Right ventricle myocardium inferior (tissue), 1 donor: ENCODE measurements at regions not wholly inside any gene's neighbourhood (a gene's known extent, or its start where the extent isn't known, plus 50 kb on each side); places are given as distances from the start of the nearest gene placed in this dataset.
"Not testable (repeated sequence)": the region's sequence is repeated elsewhere in the genome, so short reads cannot be mapped to it uniquely, and the experiment has no call there.

Experiments used
- ATAC-seq: fragments of 200-7000 bp; cut with Tn5 transposase; one replicate; pipeline ENCODE4 v1.9.1; 2020; ENCODE audit warnings: mild to moderate bottlenecking, moderate library complexity
- DNase-seq: peaks from one replicate; pipeline ENCODE4 v3.0.0; 2021; ENCODE audit errors: missing footprints
- intact Hi-C: fragments of 100-400 bp; cut with DNase I; formaldehyde crosslinking; loops from one replicate; pipeline ENCODE4 v1.11.0; 2022
- donor health status: DM: no; HTN: yes; CAD: no; lungs with severe emphysema.

- intact Hi-C loops = no loop called here
- ATAC-seq = no peak
- DNase-seq = no peak
Measured at GRCh38 chr1:239976130-239976968, 115.3 kb upstream of the FMN2 start.

DNA sequence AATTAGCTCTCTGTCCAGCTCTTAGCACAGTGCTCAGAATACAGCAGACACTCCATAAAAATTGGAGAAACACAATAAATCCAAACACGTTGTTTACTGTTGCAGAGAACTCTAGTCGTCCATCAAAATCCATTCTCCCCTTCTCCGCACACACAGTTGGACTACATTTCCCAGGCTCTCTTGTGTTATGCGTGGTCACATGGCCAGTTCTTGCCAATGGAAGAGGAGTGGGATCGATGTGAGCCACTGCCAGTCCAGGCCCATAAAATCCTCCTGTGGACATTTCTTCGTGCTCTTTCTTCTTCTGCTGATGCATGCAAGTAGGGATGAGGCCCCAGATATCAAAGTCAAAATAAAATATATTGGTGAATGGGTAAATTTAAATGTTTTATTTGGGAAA lies 114.3 kb upstream of the FMN2 start:
- intact Hi-C loops = no loop called here
- DNase-seq (no peak), ATAC-seq (no peak)

- ATAC-seq (no peak), DNase-seq (no peak)
- intact Hi-C loops = no loop called here
Measured at GRCh38 chr1:239979456-239979855, 112.2 kb upstream of the FMN2 start.

- no peak for ATAC-seq
- intact Hi-C loops = no loop called here
- DNase-seq = no peak
Measured at GRCh38 chr1:239982762-239983161, 108.9 kb upstream of the FMN2 start.

DNA sequence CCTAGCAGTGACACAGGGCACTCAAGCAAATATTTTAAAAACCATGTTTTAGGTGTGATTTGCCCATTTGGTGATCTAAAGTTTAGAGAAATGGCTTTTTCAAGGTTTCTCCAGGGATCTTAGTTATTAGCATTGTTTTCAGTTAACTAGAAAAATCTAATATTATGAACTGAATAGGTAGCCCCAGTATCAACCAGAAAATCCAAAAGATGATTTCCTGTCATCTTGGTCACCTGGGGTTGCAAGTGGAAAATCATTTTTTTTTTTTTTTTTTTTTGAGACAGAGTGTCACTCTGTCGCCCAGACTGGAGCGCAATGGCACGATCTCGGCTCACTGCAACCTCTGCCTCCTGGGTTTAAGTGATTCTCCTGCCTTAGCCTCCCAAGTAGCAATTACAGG lies 106.6 kb upstream of the FMN2 start:
- no peak for DNase-seq
- intact Hi-C loops = no loop called here
- no peak for ATAC-seq

DNA sequence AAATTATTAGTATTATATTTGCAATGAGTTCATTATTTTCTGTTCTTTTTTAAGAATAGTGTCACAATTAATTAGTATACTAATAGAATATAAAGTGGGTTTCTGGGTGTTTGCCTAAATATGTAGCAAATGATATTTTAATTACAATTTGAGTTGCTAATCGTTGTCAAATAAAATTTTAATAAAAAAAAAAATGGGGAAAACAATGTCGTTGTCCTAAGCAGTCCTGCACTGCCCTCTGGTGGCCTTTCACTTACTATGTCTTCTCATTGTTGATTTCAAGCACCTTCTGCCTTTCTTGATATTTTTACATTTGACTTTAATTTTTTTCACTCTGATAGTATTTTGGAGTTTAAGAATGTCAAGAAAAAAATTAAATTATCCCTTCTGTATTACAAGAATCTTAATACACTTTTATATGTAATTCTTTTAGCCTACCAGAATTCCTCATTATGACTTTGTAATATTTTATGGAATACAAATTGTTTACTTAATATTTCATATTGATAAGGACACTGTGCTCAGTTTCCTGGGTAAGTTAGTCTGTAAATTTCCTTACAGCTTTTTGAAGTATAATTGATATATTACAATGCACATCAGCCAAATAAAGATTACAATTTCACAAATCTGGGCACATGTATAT lies 104.5 kb upstream of the FMN2 start:
- intact Hi-C loops = no loop called here
- ATAC-seq = no peak
- no peak for DNase-seq

DNA sequence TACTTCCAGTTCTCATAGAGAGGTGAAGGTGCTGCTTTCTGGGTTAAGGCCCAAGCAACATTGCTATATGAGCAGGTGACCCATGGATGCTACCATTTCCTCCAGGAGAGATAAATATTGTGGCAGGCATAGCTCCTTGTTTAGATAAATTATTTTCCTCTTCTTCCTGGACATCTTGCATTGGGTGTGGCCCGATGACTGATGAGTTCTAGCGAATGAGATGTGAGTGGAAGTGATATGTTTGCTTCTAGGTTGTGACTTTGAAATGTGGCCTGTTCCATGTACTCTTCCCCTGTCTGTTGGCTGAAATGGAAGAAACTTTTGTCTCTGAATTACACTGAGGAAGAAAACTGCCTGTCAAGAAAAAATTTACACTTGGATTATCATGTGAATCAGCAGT lies 101.7 kb upstream of the FMN2 start:
- no peak for DNase-seq
- ATAC-seq = no peak
- intact Hi-C loops = no loop called here

- intact Hi-C loops, DNase-seq, ATAC-seq: not testable (repeated sequence)
Measured at GRCh38 chr1:239992566-239992965, 99.1 kb upstream of the FMN2 start.

GRCh38 chr1:239993366-239993765 lies 98.3 kb upstream of the FMN2 start:
- ATAC-seq (no peak), DNase-seq (no peak)
- intact Hi-C loops = no loop called here

GRCh38 chr1:239995281-239995680 lies 96.4 kb upstream of the FMN2 start:
- intact Hi-C loops = no loop called here
- DNase-seq (no peak), ATAC-seq (no peak)

DNA sequence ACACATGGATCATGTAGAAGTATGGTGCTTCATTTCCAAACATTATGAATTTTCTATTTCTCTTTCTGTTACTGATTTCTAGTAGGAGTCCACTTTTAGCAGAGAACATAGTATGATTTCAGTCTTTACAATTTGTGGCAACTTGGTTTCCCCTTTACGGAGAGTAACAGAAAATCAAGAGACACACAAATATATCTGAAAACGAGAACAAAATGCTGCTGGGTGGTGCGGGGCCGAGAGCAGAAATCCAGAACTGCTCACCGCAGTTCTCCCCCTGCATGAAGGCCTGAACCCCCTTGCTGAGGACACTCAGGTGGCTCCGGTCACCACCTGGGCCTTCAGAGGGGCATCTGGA lies 94.5 kb upstream of the FMN2 start:
- intact Hi-C loops = no loop called here
- DNase-seq = no peak
- no peak for ATAC-seq

- intact Hi-C loops = no loop called here
- DNase-seq = no peak
- no peak for ATAC-seq
Measured at GRCh38 chr1:239997515-239998311, 94.0 kb upstream of the FMN2 start.

GRCh38 chr1:239998312-239998649 lies 93.4 kb upstream of the FMN2 start:
- no peak for ATAC-seq
- intact Hi-C loops = no loop called here

GRCh38 chr1:239999170-239999569 lies 92.5 kb upstream of the FMN2 start:
- intact Hi-C loops = no loop called here
- DNase-seq = no peak
- ATAC-seq = no peak

More at GRCh38 chr1:239998312-239998649, 93.4 kb upstream of the FMN2 start:
- DNase-seq = no peak

DNA sequence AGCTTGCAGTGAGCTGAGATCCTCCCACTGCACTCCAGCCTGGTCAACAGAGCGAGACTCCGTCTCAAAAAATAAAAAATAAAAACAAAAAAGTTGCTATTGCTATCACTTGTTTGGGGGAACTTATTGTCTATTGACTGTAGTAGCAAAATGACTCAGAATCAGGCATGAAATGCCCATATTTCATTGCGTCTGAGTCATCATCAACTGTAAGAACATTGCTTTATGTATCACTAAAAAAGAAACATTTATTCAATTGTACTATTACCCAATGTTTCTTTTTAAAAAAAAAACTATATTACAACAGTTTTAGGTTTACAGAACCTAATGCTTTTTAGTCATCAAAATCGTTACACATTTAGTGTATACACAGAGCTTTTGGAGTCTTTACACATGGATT lies 91.0 kb upstream of the FMN2 start:
- DNase-seq = no peak
- intact Hi-C loops = no loop called here
- ATAC-seq = no peak

GRCh38 chr1:240001177-240001740 lies 90.4 kb upstream of the FMN2 start:
- intact Hi-C loops = no loop called here
- ATAC-seq = no peak
- no peak for DNase-seq

GRCh38 chr1:240004086-240004749 lies 87.5 kb upstream of the FMN2 start:
- DNase-seq (no peak), ATAC-seq (no peak)
- intact Hi-C loops = no loop called here

DNA sequence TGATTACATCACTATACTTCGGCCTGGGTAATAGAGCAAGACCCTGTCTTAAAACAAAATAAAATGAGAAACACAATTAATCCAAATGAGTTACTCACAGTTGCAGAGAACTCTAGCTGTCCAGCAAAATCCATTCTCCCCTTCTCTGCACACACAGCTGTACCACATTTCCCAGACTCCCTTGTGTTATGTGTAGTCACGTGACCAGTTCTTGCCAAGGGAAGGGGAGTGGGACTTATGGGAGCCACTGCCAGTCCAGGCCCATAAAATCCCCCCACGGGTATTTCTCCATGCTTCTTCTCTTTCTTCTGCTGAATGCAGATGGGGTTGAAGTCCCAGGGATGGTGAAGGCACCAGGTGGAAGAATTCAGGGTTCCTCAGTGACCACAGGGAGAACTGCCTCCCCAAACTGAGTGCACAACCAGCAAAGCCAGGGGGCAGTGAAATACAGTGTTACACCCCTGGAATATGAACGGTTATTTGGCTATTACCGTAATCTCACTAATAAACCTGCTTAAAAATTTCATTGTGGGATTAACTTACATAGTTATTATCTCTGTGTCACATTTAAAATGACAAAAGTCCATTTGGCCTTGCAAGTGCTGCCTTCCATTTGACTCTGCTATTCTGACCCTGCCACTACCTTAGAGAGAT lies 85.6 kb upstream of the FMN2 start:
- intact Hi-C loops = no loop called here

GRCh38 chr1:240008298-240008697 lies 83.4 kb upstream of the FMN2 start:
- DNase-seq = no peak
- no peak for ATAC-seq
- intact Hi-C loops = no loop called here

More for the DNA sequence above, 85.6 kb upstream of the FMN2 start:
- DNase-seq (no peak), ATAC-seq (no peak)
